ENCODE measurements at regions not wholly inside any gene's neighbourhood (a gene's known extent, or its start where the extent isn't known, plus 50 kb on each side); places are given as distances from the start of the nearest gene placed in this dataset.

GRCh38 chr12:132417741-132418140, 72.2 kb upstream of the FBRSL1 start:
- peaks cover 16% of the 10 kb centered on the region for H3K4me1 Mint-ChIP-seq
- no peak for DNase-seq (ENCODE audit: low spot score in 2 of 2)
- H3K4me3 Mint-ChIP-seq: no peak overlapping the region
- H3K36me3 Mint-ChIP-seq: no peaks in the 10 kb centered on the region
- no peak for ATAC-seq (ENCODE audit: low read depth)
- peak overlapping the region; percentile 59 for H3K27ac Mint-ChIP-seq
- no peaks in the 10 kb centered on the region for H3K9me3 Mint-ChIP-seq
- H3K27me3 Mint-ChIP-seq: peaks cover 2% of the 10 kb centered on the region

- Mint-ChIP-seq H3K36me3 (no peaks in the 10 kb centered on the region), H3K9me3 (no peaks in the 10 kb centered on the region), H3K27ac (no peak overlapping the region), H3K4me3 (no peak overlapping the region), H3K27me3 (peaks cover 2% of the 10 kb centered on the region), H3K4me1 (peaks cover 12% of the 10 kb centered on the region)
- ATAC-seq (ENCODE audit: low read depth) (no peak), DNase-seq (ENCODE audit: low spot score in 2 of 2) (no peak)
These were observed 73.1 kb upstream of the FBRSL1 start for GRCh38 chr12:132416827-132417226.

- peaks cover 2% of the 10 kb centered on the region for H3K27me3 Mint-ChIP-seq
- H3K36me3 Mint-ChIP-seq: no peaks in the 10 kb centered on the region
- DNase-seq (ENCODE audit: low spot score in 2 of 2) (no peak), ATAC-seq (ENCODE audit: low read depth) (no peak)
- no peak overlapping the region for H3K27ac Mint-ChIP-seq
- H3K9me3 Mint-ChIP-seq: no peaks in the 10 kb centered on the region
- H3K4me1 Mint-ChIP-seq: peaks cover 10% of the 10 kb centered on the region
- no peak overlapping the region for H3K4me3 Mint-ChIP-seq
These were observed 73.8 kb upstream of the FBRSL1 start for GRCh38 chr12:132416121-132416673.

GRCh38 chr12:132415327-132416120, 74.4 kb upstream of the FBRSL1 start:
- peaks cover 10% of the 10 kb centered on the region for H3K4me1 Mint-ChIP-seq
- H3K27me3 Mint-ChIP-seq: peaks cover 2% of the 10 kb centered on the region
- no peak for DNase-seq (ENCODE audit: low spot score in 2 of 2)
- no peaks in the 10 kb centered on the region for H3K9me3 Mint-ChIP-seq
- no peaks in the 10 kb centered on the region for H3K36me3 Mint-ChIP-seq
- H3K27ac Mint-ChIP-seq: no peak overlapping the region
- H3K4me3 Mint-ChIP-seq: no peak overlapping the region
- no peak for ATAC-seq (ENCODE audit: low read depth)

GRCh38 chr12:132414634-132415326, 75.2 kb upstream of the FBRSL1 start:
- Mint-ChIP-seq H3K9me3 (no peaks in the 10 kb centered on the region), H3K36me3 (no peaks in the 10 kb centered on the region), H3K4me3 (peak overlapping the region; percentile 43), H3K27ac (no peak overlapping the region), H3K27me3 (peaks cover under 1% of the 10 kb centered on the region), H3K4me1 (peaks cover 10% of the 10 kb centered on the region)
- DNase-seq (ENCODE audit: low spot score in 2 of 2) (peak; percentile 80 to 84), ATAC-seq (ENCODE audit: low read depth) (peak; percentile 95)

- H3K27ac Mint-ChIP-seq: no peak overlapping the region
- ATAC-seq (ENCODE audit: low read depth): no peak
- H3K36me3 Mint-ChIP-seq: no peaks in the 10 kb centered on the region
These were observed 75.9 kb upstream of the FBRSL1 start for GRCh38 chr12:132413931-132414588.

GRCh38 chr12:132411457-132411856, 78.5 kb upstream of the FBRSL1 start:
- no peaks in the 10 kb centered on the region for H3K9me3 Mint-ChIP-seq
- peaks cover 3% of the 10 kb centered on the region for H3K4me1 Mint-ChIP-seq
- no peak overlapping the region for H3K4me3 Mint-ChIP-seq
- ATAC-seq (ENCODE audit: low read depth) (no peak), DNase-seq (ENCODE audit: low spot score in 2 of 2) (no peak)
- H3K27ac Mint-ChIP-seq: peak overlapping the region; percentile 72
- peaks cover 2% of the 10 kb centered on the region for H3K27me3 Mint-ChIP-seq
- no peaks in the 10 kb centered on the region for H3K36me3 Mint-ChIP-seq

More at GRCh38 chr12:132413931-132414588, 75.9 kb upstream of the FBRSL1 start:
- no peak for DNase-seq (ENCODE audit: low spot score in 2 of 2)
- Mint-ChIP-seq H3K27me3 (no peaks in the 10 kb centered on the region), H3K9me3 (no peaks in the 10 kb centered on the region), H3K4me1 (peaks cover 10% of the 10 kb centered on the region), H3K4me3 (no peak overlapping the region)

- Mint-ChIP-seq H3K9me3 (no peaks in the 10 kb centered on the region), H3K36me3 (no peaks in the 10 kb centered on the region), H3K4me3 (no peak overlapping the region), H3K27ac (no peak overlapping the region), H3K4me1 (peaks cover 3% of the 10 kb centered on the region), H3K27me3 (peaks cover 3% of the 10 kb centered on the region)
- ATAC-seq (ENCODE audit: low read depth) (no peak), DNase-seq (ENCODE audit: low spot score in 2 of 2) (no peak)
These were observed 79.1 kb upstream of the FBRSL1 start for GRCh38 chr12:132410849-132411248.

GRCh38 chr12:132410296-132410625, 79.7 kb upstream of the FBRSL1 start:
- H3K27me3 Mint-ChIP-seq: peaks cover 3% of the 10 kb centered on the region
- no peak for DNase-seq (ENCODE audit: low spot score in 2 of 2)
- no peaks in the 10 kb centered on the region for H3K36me3 Mint-ChIP-seq
- H3K27ac Mint-ChIP-seq: no peak overlapping the region
- no peaks in the 10 kb centered on the region for H3K9me3 Mint-ChIP-seq
- H3K4me1 Mint-ChIP-seq: peaks cover 3% of the 10 kb centered on the region
- H3K4me3 Mint-ChIP-seq: no peak overlapping the region
- no peak for ATAC-seq (ENCODE audit: low read depth)

GRCh38 chr12:132409495-132410295, 80.3 kb upstream of the FBRSL1 start:
- Mint-ChIP-seq H3K4me3 (no peak overlapping the region), H3K9me3 (no peaks in the 10 kb centered on the region), H3K4me1 (peaks cover 3% of the 10 kb centered on the region), H3K27ac (no peak overlapping the region), H3K36me3 (no peaks in the 10 kb centered on the region), H3K27me3 (peaks cover 4% of the 10 kb centered on the region)
- no peak for DNase-seq (ENCODE audit: low spot score in 2 of 2)
- no peak for ATAC-seq (ENCODE audit: low read depth)

GRCh38 chr12:132408626-132409494, 79.5 kb upstream of the GALNT9 start:
- Mint-ChIP-seq H3K27ac (no peak overlapping the region), H3K27me3 (peaks cover 5% of the 10 kb centered on the region), H3K4me3 (no peak overlapping the region), H3K4me1 (peaks cover 3% of the 10 kb centered on the region), H3K36me3 (no peaks in the 10 kb centered on the region), H3K9me3 (no peaks in the 10 kb centered on the region)
- ATAC-seq (ENCODE audit: low read depth) (no peak), DNase-seq (ENCODE audit: low spot score in 2 of 2) (no peak)

- Mint-ChIP-seq H3K9me3 (no peaks in the 10 kb centered on the region), H3K4me3 (no peak overlapping the region), H3K36me3 (no peaks in the 10 kb centered on the region), H3K27me3 (peaks cover 5% of the 10 kb centered on the region), H3K27ac (no peak overlapping the region), H3K4me1 (peaks cover 3% of the 10 kb centered on the region)
- no peak for ATAC-seq (ENCODE audit: low read depth)
- no peak for DNase-seq (ENCODE audit: low spot score in 2 of 2)
These were observed 78.6 kb upstream of the GALNT9 start for GRCh38 chr12:132407992-132408391.

GRCh38 chr12:132407451-132407961, 78.1 kb upstream of the GALNT9 start:
- Mint-ChIP-seq H3K9me3 (no peaks in the 10 kb centered on the region), H3K4me3 (no peak overlapping the region), H3K4me1 (peaks cover 3% of the 10 kb centered on the region), H3K27ac (no peak overlapping the region), H3K36me3 (no peaks in the 10 kb centered on the region), H3K27me3 (peaks cover 9% of the 10 kb centered on the region)
- ATAC-seq (ENCODE audit: low read depth): no peak
- DNase-seq (ENCODE audit: low spot score in 2 of 2): no peak
